Upper lobe of left lung (tissue), 4 donors: ENCODE measurements at regions not wholly inside any gene's neighbourhood (a gene's known extent, or its start where the extent isn't known, plus 50 kb on each side); places are given as distances from the start of the nearest gene placed in this dataset.

ENCODE experiments used
- CTCF ChIP-seq, 6 experiments: fragments of 450-650 bp in 4 of 6; fragments of 200-600 bp in 2 of 6; sonication (generic) in 2 of 6; IDR thresholded peaks; one replicate each; pipeline ENCODE4 v1.5.1; 2016 to 2019; ENCODE audit warnings: antibody characterized with exemption in 6 of 6
- EP300 ChIP-seq, 4 donors: sonication (generic); formaldehyde crosslinking; IDR thresholded peaks; one replicate each; pipeline ENCODE4 v1.5.1; 2017; ENCODE audit warnings: antibody characterized with exemption in 4 of 4, control low read depth in 2 of 4
- POLR2A ChIP-seq, 4 donors: fragments of 450-650 bp; IDR thresholded peaks; one replicate each; pipeline ENCODE4 v1.5.1; 2016 to 2017; ENCODE audit warnings: antibody characterized with exemption in 4 of 4, mild to moderate bottlenecking in 2 of 4

GRCh38 chr5:126054577-126055347, 368.4 kb upstream of the GRAMD2B start:
- no peak for TF ChIP-seq CTCF (IDR thresholded peaks at IDR 0.05)
- TF ChIP-seq POLR2A (IDR thresholded peaks at IDR 0.05): no peak
- no peak for TF ChIP-seq EP300 (IDR thresholded peaks at IDR 0.05)
